IMR-90 (cell line): ENCODE measurements at regions not wholly inside any gene's neighbourhood (a gene's known extent, or its start where the extent isn't known, plus 50 kb on each side); places are given as distances from the start of the nearest gene placed in this dataset.

Experiments used
- BHLHE40 ChIP-seq: fragments of 150-350 bp; IDR thresholded peaks from 2 replicates; pipeline ENCODE4 v1.6.1; 2016; ENCODE audit warnings: mild to moderate bottlenecking, low read depth, low read length
- CEBPB ChIP-seq: IDR thresholded peaks from 2 replicates; pipeline ENCODE4 v1.6.1; 2012; ENCODE audit warnings: low read depth, low read length, improper control_type of control experiment
- CHD1 ChIP-seq: IDR thresholded peaks from 2 replicates; pipeline ENCODE4 v1.6.1; 2012; ENCODE audit warnings: low read depth, low read length, improper control_type of control experiment
- FOS ChIP-seq: fragments of 150-350 bp; IDR thresholded peaks from 2 replicates; pipeline ENCODE4 v1.6.1; 2016; ENCODE audit warnings: low read depth, low read length
- MAFK ChIP-seq: IDR thresholded peaks from 2 replicates; pipeline ENCODE4 v1.6.1; 2012; ENCODE audit warnings: low read depth, low read length, improper control_type of control experiment
- MXI1 ChIP-seq: IDR thresholded peaks from 2 replicates; pipeline ENCODE4 v1.6.1; 2012; ENCODE audit warnings: low read depth, mild to moderate bottlenecking, low read length, moderate library complexity, borderline replicate concordance
- POLR2A ChIP-seq: IDR thresholded peaks from 2 replicates; pipeline ENCODE4 v1.6.1; 2012; ENCODE audit warnings: mild to moderate bottlenecking, low read depth, low read length
- RAD21 ChIP-seq: IDR thresholded peaks from 2 replicates; pipeline ENCODE4 v1.6.1; 2012; ENCODE audit warnings: low read length, improper control_type of control experiment
- RCOR1 ChIP-seq: IDR thresholded peaks from 2 replicates; pipeline ENCODE4 v1.6.1; 2012; ENCODE audit warnings: mild to moderate bottlenecking, low read length, improper control_type of control experiment; ENCODE audit not compliant: insufficient replicate concordance
- RFX5 ChIP-seq: IDR thresholded peaks from 2 replicates; pipeline ENCODE4 v1.8.0; 2012; ENCODE audit warnings: low read depth, mild to moderate bottlenecking, low read length, moderate library complexity
- SMC3 ChIP-seq: fragments of 150-350 bp; IDR thresholded peaks from 2 replicates; pipeline ENCODE4 v1.6.1; 2016; ENCODE audit warnings: low read depth, mild to moderate bottlenecking, antibody characterized with exemption, low read length, moderate library complexity
- TF ChIP-seq, protein P1 (sequence below): conservative IDR thresholded peaks from 2 replicates; pipeline ENCODE4 v1.5.1; 2012; ENCODE audit warnings: mild to moderate bottlenecking, low read depth, low read length, improper control_type of control experiment
- TF ChIP-seq, protein P2 (sequence below): fragments of 150-350 bp; IDR thresholded peaks from 2 replicates; pipeline ENCODE4 v1.6.1; 2016; ENCODE audit warnings: low read depth, mild to moderate bottlenecking, low read length, moderate library complexity, borderline replicate concordance
- TF ChIP-seq, protein P3 (sequence below): fragments of 150-350 bp; IDR thresholded peaks from 2 replicates; pipeline ENCODE4 v1.6.1; 2017; ENCODE audit warnings: mild to moderate bottlenecking, antibody characterized with exemption, low read length, low read depth

- TF ChIP-seq, protein P1, sequence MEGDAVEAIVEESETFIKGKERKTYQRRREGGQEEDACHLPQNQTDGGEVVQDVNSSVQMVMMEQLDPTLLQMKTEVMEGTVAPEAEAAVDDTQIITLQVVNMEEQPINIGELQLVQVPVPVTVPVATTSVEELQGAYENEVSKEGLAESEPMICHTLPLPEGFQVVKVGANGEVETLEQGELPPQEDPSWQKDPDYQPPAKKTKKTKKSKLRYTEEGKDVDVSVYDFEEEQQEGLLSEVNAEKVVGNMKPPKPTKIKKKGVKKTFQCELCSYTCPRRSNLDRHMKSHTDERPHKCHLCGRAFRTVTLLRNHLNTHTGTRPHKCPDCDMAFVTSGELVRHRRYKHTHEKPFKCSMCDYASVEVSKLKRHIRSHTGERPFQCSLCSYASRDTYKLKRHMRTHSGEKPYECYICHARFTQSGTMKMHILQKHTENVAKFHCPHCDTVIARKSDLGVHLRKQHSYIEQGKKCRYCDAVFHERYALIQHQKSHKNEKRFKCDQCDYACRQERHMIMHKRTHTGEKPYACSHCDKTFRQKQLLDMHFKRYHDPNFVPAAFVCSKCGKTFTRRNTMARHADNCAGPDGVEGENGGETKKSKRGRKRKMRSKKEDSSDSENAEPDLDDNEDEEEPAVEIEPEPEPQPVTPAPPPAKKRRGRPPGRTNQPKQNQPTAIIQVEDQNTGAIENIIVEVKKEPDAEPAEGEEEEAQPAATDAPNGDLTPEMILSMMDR = no peak
- no peak for TF ChIP-seq RCOR1
- TF ChIP-seq POLR2A = no peak
- no peak for TF ChIP-seq SMC3
- no peak for TF ChIP-seq RAD21
- TF ChIP-seq RFX5 = no peak
- no peak for TF ChIP-seq MAFK
- no peak for TF ChIP-seq BHLHE40
- TF ChIP-seq FOS = no peak
- TF ChIP-seq, protein P2, sequence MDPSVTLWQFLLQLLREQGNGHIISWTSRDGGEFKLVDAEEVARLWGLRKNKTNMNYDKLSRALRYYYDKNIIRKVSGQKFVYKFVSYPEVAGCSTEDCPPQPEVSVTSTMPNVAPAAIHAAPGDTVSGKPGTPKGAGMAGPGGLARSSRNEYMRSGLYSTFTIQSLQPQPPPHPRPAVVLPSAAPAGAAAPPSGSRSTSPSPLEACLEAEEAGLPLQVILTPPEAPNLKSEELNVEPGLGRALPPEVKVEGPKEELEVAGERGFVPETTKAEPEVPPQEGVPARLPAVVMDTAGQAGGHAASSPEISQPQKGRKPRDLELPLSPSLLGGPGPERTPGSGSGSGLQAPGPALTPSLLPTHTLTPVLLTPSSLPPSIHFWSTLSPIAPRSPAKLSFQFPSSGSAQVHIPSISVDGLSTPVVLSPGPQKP = no peak
- TF ChIP-seq MXI1 = no peak
- TF ChIP-seq CHD1 = no peak
- TF ChIP-seq, protein P3, sequence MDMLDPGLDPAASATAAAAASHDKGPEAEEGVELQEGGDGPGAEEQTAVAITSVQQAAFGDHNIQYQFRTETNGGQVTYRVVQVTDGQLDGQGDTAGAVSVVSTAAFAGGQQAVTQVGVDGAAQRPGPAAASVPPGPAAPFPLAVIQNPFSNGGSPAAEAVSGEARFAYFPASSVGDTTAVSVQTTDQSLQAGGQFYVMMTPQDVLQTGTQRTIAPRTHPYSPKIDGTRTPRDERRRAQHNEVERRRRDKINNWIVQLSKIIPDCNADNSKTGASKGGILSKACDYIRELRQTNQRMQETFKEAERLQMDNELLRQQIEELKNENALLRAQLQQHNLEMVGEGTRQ = no peak
- no peak for TF ChIP-seq CEBPB
Measured at GRCh38 chr3:18111796-18112232, 313.3 kb downstream of the SATB1 start.
